ENCODE measurements at regions not wholly inside any gene's neighbourhood (a gene's known extent, or its start where the extent isn't known, plus 50 kb on each side); places are given as distances from the start of the nearest gene placed in this dataset.

DNA sequence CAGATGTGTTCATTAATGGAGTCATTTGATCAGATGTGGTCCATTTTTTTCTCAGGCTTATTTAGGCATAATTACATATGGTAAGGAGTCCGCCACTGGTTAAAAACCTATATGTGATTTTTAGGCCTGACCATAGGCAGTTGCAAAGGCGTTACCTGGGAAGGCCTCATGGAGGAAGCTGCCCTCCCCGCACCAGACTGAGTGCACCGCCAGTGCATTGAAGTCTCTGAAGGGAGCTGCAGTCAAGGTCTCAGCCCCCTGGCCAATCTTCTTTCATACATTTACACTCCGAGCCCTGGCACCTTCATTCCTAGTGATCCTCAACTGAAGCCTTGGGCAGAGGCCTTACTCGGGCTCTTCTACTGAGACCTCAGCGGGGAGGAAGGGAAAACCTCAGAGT is 898.2 kb upstream of the AGA start:
- TF ChIP-seq POLR2A (IDR thresholded peaks at IDR 0.05; ENCODE audit: low read depth) (no peak), POLR2AphosphoS5 (IDR thresholded peaks at IDR 0.05) (no peak), EP300 (IDR thresholded peaks at IDR 0.05) (no peak)
- TF ChIP-seq, protein P1, sequence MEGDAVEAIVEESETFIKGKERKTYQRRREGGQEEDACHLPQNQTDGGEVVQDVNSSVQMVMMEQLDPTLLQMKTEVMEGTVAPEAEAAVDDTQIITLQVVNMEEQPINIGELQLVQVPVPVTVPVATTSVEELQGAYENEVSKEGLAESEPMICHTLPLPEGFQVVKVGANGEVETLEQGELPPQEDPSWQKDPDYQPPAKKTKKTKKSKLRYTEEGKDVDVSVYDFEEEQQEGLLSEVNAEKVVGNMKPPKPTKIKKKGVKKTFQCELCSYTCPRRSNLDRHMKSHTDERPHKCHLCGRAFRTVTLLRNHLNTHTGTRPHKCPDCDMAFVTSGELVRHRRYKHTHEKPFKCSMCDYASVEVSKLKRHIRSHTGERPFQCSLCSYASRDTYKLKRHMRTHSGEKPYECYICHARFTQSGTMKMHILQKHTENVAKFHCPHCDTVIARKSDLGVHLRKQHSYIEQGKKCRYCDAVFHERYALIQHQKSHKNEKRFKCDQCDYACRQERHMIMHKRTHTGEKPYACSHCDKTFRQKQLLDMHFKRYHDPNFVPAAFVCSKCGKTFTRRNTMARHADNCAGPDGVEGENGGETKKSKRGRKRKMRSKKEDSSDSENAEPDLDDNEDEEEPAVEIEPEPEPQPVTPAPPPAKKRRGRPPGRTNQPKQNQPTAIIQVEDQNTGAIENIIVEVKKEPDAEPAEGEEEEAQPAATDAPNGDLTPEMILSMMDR (IDR thresholded peaks at IDR 0.05): no peak

Measured in esophagus muscularis mucosa (tissue), 4 donors.